ENCODE measurements at regions not wholly inside any gene's neighbourhood (a gene's known extent, or its start where the extent isn't known, plus 50 kb on each side); places are given as distances from the start of the nearest gene placed in this dataset.

DNA sequence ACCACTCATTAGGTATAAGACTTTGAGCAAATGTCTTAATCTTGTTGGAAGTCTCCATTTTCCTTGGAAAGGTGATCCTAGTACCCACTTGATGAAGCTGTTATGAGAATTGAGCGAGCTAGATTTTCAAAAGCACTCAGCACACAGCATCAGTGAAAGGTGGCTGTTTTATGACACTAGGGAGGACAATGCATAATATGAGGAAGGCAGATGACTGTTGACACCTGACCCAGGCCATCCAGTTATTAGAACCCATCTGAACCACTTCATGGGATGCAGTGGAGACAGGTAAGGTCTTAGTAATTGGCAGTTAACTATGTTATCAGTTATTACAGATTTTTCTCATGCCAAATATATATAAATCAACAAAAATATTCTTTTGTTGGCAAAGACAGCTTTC lies 369.9 kb upstream of the PDE3A start:
- POLR2A ChIA-PET (ENCODE audit: partially characterized antibody) = no interaction called here
- H3K27me3 Mint-ChIP-seq = peaks cover 1 to 3% of the 10 kb centered on the region in 2 donors
- CTCF ChIA-PET (ENCODE audit: partially characterized antibody) = no interaction called here

DNA sequence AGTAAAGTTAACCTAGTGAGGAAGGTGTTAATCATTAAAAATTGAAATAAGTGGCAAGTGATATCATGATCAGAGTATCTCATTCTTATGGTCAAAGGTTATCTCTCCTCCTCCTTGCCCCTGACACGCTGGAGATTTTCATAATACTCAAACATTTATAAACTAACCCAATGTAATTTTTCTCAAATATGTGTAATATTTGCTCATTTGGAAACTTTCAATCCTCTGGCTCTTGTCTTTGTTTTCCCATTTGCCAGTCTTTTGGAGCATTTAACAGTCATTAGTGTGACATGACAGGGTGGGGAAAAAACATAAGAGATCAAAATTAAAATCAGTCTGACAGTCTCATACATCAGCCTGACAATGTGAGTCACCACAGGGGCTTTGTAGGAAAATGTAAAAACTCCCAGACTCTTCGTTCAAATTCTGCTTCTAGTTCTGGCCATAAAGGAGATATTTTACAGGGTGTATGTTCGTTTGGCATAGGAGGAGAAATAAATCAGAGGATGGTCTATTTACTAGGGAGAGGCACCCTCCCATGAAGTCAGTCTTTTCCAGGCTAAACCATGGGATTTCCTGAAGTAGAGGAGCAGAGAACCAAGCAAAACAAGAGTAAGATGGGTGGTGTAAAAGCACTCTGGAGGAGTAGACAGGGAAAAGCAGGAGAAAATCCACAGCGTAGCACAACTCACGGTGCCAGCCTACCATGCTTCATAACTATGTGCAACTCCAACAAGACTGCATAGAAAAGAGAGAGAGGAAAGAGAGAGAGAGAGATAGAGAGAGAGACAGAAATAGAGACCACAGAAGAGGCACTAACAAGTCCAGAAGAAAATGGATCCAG lies 369.2 kb upstream of the PDE3A start:
- Histone ChIP-seq H3K4me3 (ENCODE audit: low read length in 2 of 2) (no peak overlapping the region), H3K9me3 (ENCODE audit: control insufficient read depth in 1 of 2, low read length in 2 of 2) (no peaks in the 10 kb centered on the region), H3K27me3 (ENCODE audit: insufficient read depth, low read length) (no peaks in the 10 kb centered on the region), H3K4me1 (ENCODE audit: insufficient read depth, low read length) (no peaks in the 10 kb centered on the region), H3K36me3 (ENCODE audit: insufficient read depth, low read length) (no peaks in the 10 kb centered on the region), H3K27ac (ENCODE audit: low read depth, low read length) (no peak overlapping the region)
- intact Hi-C loops (cut with micrococcal nuclease) = no loop called here
- H3K27ac Mint-ChIP-seq = no peak overlapping the region
- no peaks in the 10 kb centered on the region for H3K36me3 Mint-ChIP-seq
- no peaks in the 10 kb centered on the region for H3K4me1 Mint-ChIP-seq
- POLR2A ChIA-PET (ENCODE audit: partially characterized antibody) = no interaction called here
- no peak overlapping the region for H3K4me3 Mint-ChIP-seq
- no peak for DNase-seq
- H3K9me3 Mint-ChIP-seq = peaks cover 0 to 3% (median 0%) of the 10 kb centered on the region in 8 donors
- CTCF ChIA-PET (ENCODE audit: partially characterized antibody) = no interaction called here
- peaks cover 1 to 3% of the 10 kb centered on the region in 2 donors for H3K27me3 Mint-ChIP-seq

More for the DNA sequence above, 369.9 kb upstream of the PDE3A start:
- Histone ChIP-seq H3K27ac (ENCODE audit: low read depth, low read length) (no peak overlapping the region), H3K9me3 (ENCODE audit: control insufficient read depth in 1 of 2, low read length in 2 of 2) (no peaks in the 10 kb centered on the region), H3K36me3 (ENCODE audit: insufficient read depth, low read length) (no peaks in the 10 kb centered on the region), H3K27me3 (ENCODE audit: insufficient read depth, low read length) (no peaks in the 10 kb centered on the region), H3K4me3 (ENCODE audit: low read length in 2 of 2) (no peak overlapping the region), H3K4me1 (ENCODE audit: insufficient read depth, low read length) (no peaks in the 10 kb centered on the region)
- intact Hi-C loops (cut with micrococcal nuclease) = no loop called here
- DNase-seq = no peak
- Mint-ChIP-seq H3K4me3 (no peak overlapping the region), H3K9me3 (peaks cover 0 to 6% (median 0%) of the 10 kb centered on the region in 8 donors), H3K36me3 (no peaks in the 10 kb centered on the region), H3K27ac (no peak overlapping the region), H3K4me1 (no peaks in the 10 kb centered on the region)

DNA sequence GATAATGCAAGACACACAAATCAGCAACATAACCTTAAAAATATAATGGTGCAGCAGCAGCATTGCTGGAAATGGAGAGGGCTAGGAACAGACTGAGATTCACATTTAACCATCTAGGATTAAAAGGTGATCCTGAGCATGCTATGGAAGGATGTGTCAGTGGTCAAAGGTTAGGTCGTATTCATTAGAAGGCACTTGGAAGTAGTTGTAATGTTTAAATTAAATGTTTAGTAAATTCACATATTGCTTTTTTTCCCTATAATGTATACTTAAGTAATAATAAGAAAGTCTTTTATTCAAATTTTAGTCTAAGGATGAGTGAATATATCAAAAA lies 368.6 kb upstream of the PDE3A start:
- Mint-ChIP-seq H3K9me3 (peaks cover 0 to 3% (median 0%) of the 10 kb centered on the region in 8 donors), H3K27me3 (peaks cover 1 to 3% of the 10 kb centered on the region in 2 donors), H3K4me1 (no peaks in the 10 kb centered on the region), H3K36me3 (no peaks in the 10 kb centered on the region), H3K4me3 (no peak overlapping the region), H3K27ac (no peak overlapping the region)
- no peak for DNase-seq
- H3K9me3 ChIP-seq (ENCODE audit: control insufficient read depth in 1 of 2, low read length in 2 of 2) = no peaks in the 10 kb centered on the region
- ChIA-PET POLR2A (ENCODE audit: partially characterized antibody) (no interaction called here), CTCF (ENCODE audit: partially characterized antibody) (no interaction called here)
- H3K27ac ChIP-seq (ENCODE audit: low read depth, low read length) = no peak overlapping the region
- no peaks in the 10 kb centered on the region for H3K4me1 ChIP-seq (ENCODE audit: insufficient read depth, low read length)
- no peaks in the 10 kb centered on the region for H3K27me3 ChIP-seq (ENCODE audit: insufficient read depth, low read length)
- no peaks in the 10 kb centered on the region for H3K36me3 ChIP-seq (ENCODE audit: insufficient read depth, low read length)
- no peak overlapping the region for H3K4me3 ChIP-seq (ENCODE audit: low read length in 2 of 2)
- intact Hi-C loops (cut with micrococcal nuclease) = no loop called here

DNA sequence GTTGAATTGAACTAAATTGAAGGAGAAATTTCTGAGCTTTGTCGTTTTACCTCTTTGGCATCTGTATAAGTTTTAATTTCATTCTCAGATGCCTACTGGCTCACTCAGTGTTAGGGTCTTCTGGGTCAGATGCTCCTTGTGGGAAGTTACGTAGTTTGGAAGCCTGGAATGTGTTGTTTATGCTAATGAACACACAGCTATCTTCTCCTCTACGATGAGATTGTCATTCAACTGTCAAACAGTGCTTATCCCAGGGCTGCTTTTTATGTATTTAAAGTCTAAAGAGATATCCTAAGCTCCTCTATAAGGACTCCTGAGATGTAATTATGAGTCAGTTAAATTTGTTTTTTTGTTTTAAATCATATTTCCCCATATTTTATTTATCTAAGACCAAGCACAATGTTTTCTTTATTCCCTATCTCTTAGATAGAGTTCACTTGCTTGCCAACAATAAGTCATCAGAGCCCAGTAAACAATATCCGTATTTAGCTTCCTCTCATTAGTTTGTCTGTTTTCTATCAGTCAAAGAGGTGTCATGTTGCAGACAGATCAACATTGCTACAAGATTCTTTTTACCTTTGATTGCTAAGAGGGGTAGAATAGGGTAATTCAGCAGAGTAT lies 368.0 kb upstream of the PDE3A start:
- H3K4me3 Mint-ChIP-seq = no peak overlapping the region
- H3K4me1 Mint-ChIP-seq = no peaks in the 10 kb centered on the region
- Histone ChIP-seq H3K4me3 (ENCODE audit: low read length in 2 of 2) (no peak overlapping the region), H3K27me3 (ENCODE audit: insufficient read depth, low read length) (no peaks in the 10 kb centered on the region), H3K27ac (ENCODE audit: low read depth, low read length) (no peak overlapping the region), H3K36me3 (ENCODE audit: insufficient read depth, low read length) (no peaks in the 10 kb centered on the region), H3K4me1 (ENCODE audit: insufficient read depth, low read length) (no peaks in the 10 kb centered on the region), H3K9me3 (ENCODE audit: control insufficient read depth in 1 of 2, low read length in 2 of 2) (no peaks in the 10 kb centered on the region)
- ChIA-PET CTCF (ENCODE audit: partially characterized antibody) (no interaction called here), POLR2A (ENCODE audit: partially characterized antibody) (no interaction called here)
- no peaks in the 10 kb centered on the region for H3K36me3 Mint-ChIP-seq
- no peak overlapping the region for H3K27ac Mint-ChIP-seq
- no peak for DNase-seq
- peaks cover 1 to 3% of the 10 kb centered on the region in 2 donors for H3K27me3 Mint-ChIP-seq
- H3K9me3 Mint-ChIP-seq = peaks cover 0 to 3% (median 0%) of the 10 kb centered on the region in 8 donors
- intact Hi-C loops (cut with micrococcal nuclease) = no loop called here

DNA sequence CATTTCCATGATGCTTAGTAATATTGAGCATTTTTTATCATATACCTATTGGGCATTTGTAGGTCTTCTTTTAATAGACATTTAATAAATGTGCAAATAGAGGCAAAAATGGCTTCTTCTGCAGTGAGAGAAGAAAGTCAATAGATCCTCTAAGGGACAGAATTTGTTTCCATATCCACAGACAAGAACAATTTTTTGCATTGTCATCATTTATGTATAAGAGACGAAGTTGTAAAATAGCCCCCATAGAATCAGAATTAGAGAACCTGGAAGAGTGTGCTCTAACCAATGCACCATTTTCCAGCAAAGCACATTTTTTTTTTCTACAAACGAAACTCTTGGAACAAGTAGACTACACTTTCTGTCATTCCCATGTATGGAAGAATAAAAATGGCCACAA lies 365.1 kb upstream of the PDE3A start:
- CTCF ChIA-PET (ENCODE audit: partially characterized antibody) = no interaction called here
- intact Hi-C loops (cut with micrococcal nuclease) = no loop called here
- no peaks in the 10 kb centered on the region for H3K9me3 ChIP-seq (ENCODE audit: control insufficient read depth in 1 of 2, low read length in 2 of 2)
- Mint-ChIP-seq H3K9me3 (peaks cover 0 to 3% (median 0%) of the 10 kb centered on the region in 8 donors), H3K27me3 (peaks cover 1 to 3% of the 10 kb centered on the region in 2 donors), H3K4me1 (no peaks in the 10 kb centered on the region), H3K27ac (no peak overlapping the region), H3K4me3 (no peak overlapping the region), H3K36me3 (no peaks in the 10 kb centered on the region)
- no peaks in the 10 kb centered on the region for H3K4me1 ChIP-seq (ENCODE audit: insufficient read depth, low read length)
- POLR2A ChIA-PET (ENCODE audit: partially characterized antibody) = no interaction called here
- no peak overlapping the region for H3K27ac ChIP-seq (ENCODE audit: low read depth, low read length)
- H3K4me3 ChIP-seq (ENCODE audit: low read length in 2 of 2) = no peak overlapping the region
- no peaks in the 10 kb centered on the region for H3K36me3 ChIP-seq (ENCODE audit: insufficient read depth, low read length)
- no peaks in the 10 kb centered on the region for H3K27me3 ChIP-seq (ENCODE audit: insufficient read depth, low read length)
- DNase-seq = no peak

DNA sequence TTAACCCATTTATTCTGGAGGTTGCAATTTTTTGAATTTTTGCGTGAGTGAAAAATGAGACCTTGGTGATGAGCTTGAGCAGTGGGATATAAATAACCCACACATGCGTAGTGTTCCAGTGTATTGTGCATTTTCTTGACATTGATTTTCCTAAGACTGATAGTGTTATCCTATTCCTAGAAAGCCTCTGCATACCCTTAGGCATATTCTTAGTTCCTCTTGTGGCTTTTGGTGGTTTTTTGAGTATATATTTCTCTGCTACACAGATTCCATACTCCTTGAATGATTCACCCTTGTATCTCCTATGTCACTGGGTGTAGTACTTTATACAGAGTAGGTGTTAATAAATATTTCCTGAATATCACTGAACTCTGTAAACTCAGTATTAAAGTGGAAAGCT lies 363.4 kb upstream of the PDE3A start:
- Histone ChIP-seq H3K27me3 (ENCODE audit: insufficient read depth, low read length) (no peaks in the 10 kb centered on the region), H3K36me3 (ENCODE audit: insufficient read depth, low read length) (no peaks in the 10 kb centered on the region), H3K27ac (ENCODE audit: low read depth, low read length) (no peak overlapping the region), H3K4me1 (ENCODE audit: insufficient read depth, low read length) (no peaks in the 10 kb centered on the region), H3K9me3 (ENCODE audit: control insufficient read depth in 1 of 2, low read length in 2 of 2) (no peaks in the 10 kb centered on the region), H3K4me3 (ENCODE audit: low read length in 2 of 2) (no peak overlapping the region)
- H3K9me3 Mint-ChIP-seq = peaks cover 0 to 14% (median 4%) of the 10 kb centered on the region in 8 donors
- ChIA-PET POLR2A (ENCODE audit: partially characterized antibody) (no interaction called here), CTCF (ENCODE audit: partially characterized antibody) (no interaction called here)
- H3K4me1 Mint-ChIP-seq = no peaks in the 10 kb centered on the region
- no peak for DNase-seq
- peaks cover 0 to 1% of the 10 kb centered on the region in 2 donors for H3K27me3 Mint-ChIP-seq
- intact Hi-C loops (cut with micrococcal nuclease) = no loop called here
- H3K4me3 Mint-ChIP-seq = no peak overlapping the region
- H3K36me3 Mint-ChIP-seq = no peaks in the 10 kb centered on the region
- no peak overlapping the region for H3K27ac Mint-ChIP-seq

DNA sequence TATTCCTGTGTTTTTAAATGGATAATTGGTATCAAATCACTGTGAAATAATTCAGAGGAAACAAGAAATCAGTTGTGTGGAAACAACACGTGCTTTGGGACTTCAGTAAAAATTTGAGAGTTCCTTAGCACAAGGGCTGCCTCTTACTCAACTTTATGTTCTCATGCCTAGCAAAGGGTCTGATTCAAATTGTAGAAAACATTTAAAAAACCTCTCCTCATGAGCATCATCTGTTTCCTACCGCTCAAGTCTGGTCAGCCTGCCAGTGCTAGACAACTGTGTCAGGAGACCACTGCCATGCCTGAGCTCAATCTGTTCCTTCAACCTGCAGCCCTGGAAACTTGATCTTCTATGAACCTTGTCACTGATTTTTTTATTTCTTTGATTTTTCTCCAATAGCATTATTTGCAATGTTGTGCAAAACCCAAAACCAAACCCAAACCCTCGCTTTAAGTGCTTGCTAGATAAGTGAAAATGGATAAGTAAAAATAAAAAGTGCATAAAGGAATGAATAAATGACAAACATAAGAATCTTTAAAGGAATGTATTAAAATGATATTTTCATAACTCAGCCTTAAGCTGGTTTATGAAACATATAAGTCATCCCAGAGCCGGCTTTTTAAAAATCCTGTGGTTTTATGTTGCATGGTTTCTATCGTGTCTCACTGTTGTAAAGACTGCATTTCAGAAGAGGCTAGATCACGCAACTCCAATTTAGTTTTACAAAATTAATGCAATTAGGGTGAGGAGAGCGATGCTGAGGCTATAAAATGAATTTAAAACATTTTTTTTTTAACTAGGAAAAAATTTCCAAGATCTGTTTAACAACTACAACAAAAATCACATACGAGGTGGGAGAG lies 361.2 kb upstream of the PDE3A start:
- Mint-ChIP-seq H3K9me3 (peaks cover 0 to 21% (median 5%) of the 10 kb centered on the region in 8 donors), H3K27ac (no peak overlapping the region), H3K4me3 (no peak overlapping the region), H3K27me3 (no peaks in the 10 kb centered on the region), H3K36me3 (no peaks in the 10 kb centered on the region), H3K4me1 (no peaks in the 10 kb centered on the region)
- no peaks in the 10 kb centered on the region for H3K36me3 ChIP-seq (ENCODE audit: insufficient read depth, low read length)
- POLR2A ChIA-PET (ENCODE audit: partially characterized antibody) = no interaction called here
- no peak overlapping the region for H3K4me3 ChIP-seq (ENCODE audit: low read length in 2 of 2)
- intact Hi-C loops (cut with micrococcal nuclease) = no loop called here
- no peak for DNase-seq
- no peak overlapping the region for H3K27ac ChIP-seq (ENCODE audit: low read depth, low read length)
- CTCF ChIA-PET (ENCODE audit: partially characterized antibody) = no interaction called here
- no peaks in the 10 kb centered on the region for H3K9me3 ChIP-seq (ENCODE audit: control insufficient read depth in 1 of 2, low read length in 2 of 2)
- H3K27me3 ChIP-seq (ENCODE audit: insufficient read depth, low read length) = no peaks in the 10 kb centered on the region
- no peaks in the 10 kb centered on the region for H3K4me1 ChIP-seq (ENCODE audit: insufficient read depth, low read length)

All from CD4-positive, alpha-beta memory T cell (primary cell).